ENCODE measurements at regions not wholly inside any gene's neighbourhood (a gene's known extent, or its start where the extent isn't known, plus 50 kb on each side); places are given as distances from the start of the nearest gene placed in this dataset.
A peak's percentile ranks its signal among the peaks of the same experiment; 100 is the strongest.

- intact Hi-C loops (cut with micrococcal nuclease; ENCODE audit: unreplicated experiment) = no loop called here
- Mint-ChIP-seq H3K4me3 (ENCODE audit: low read depth, unreplicated experiment) (peak overlapping the region; percentile 36), H3K4me1 (ENCODE audit: low read depth, unreplicated experiment) (peaks cover 27% of the 10 kb centered on the region), H3K27ac (ENCODE audit: unreplicated experiment) (peak overlapping the region; percentile 72), H3K9me3 (ENCODE audit: low read depth, unreplicated experiment) (no peaks in the 10 kb centered on the region), H3K27me3 (ENCODE audit: unreplicated experiment) (no peaks in the 10 kb centered on the region), H3K36me3 (ENCODE audit: insufficient read depth, unreplicated experiment) (no peaks in the 10 kb centered on the region)
- CTCF ChIA-PET = interaction anchor here (0.7 to 1.4 kb wide), 2 partner anchors 23 to 55 kb away, joined by 3 to 8 read pairs; no protein-coding TSS in a partner anchor
- BruUV-seq (replicated peaks) = no TSS peak
- TF ChIP-seq CTCF (IDR thresholded peaks at IDR 0.05; ENCODE audit: unreplicated experiment) = no peak
- DNase-seq = no peak
Observed at GRCh38 chr2:226159875-226160479, 639.6 kb downstream of the IRS1 start.

GRCh38 chr2:226158940-226159339, 640.7 kb downstream of the IRS1 start:
- H3K27ac Mint-ChIP-seq (ENCODE audit: unreplicated experiment) = peak overlapping the region; percentile 72
- no peaks in the 10 kb centered on the region for H3K9me3 Mint-ChIP-seq (ENCODE audit: low read depth, unreplicated experiment)
- no peak for TF ChIP-seq CTCF (IDR thresholded peaks at IDR 0.05; ENCODE audit: unreplicated experiment)
- no peak for DNase-seq
- peaks cover 27% of the 10 kb centered on the region for H3K4me1 Mint-ChIP-seq (ENCODE audit: low read depth, unreplicated experiment)
- no TSS peak for BruUV-seq (replicated peaks)
- no peak overlapping the region for H3K4me3 Mint-ChIP-seq (ENCODE audit: low read depth, unreplicated experiment)
- no peaks in the 10 kb centered on the region for H3K27me3 Mint-ChIP-seq (ENCODE audit: unreplicated experiment)
- no peaks in the 10 kb centered on the region for H3K36me3 Mint-ChIP-seq (ENCODE audit: insufficient read depth, unreplicated experiment)
- intact Hi-C loops (cut with micrococcal nuclease; ENCODE audit: unreplicated experiment) = no loop called here
- CTCF ChIA-PET = no interaction called here

GRCh38 chr2:226158229-226158628, 641.4 kb downstream of the IRS1 start:
- H3K9me3 Mint-ChIP-seq (ENCODE audit: low read depth, unreplicated experiment) = no peaks in the 10 kb centered on the region
- no peaks in the 10 kb centered on the region for H3K36me3 Mint-ChIP-seq (ENCODE audit: insufficient read depth, unreplicated experiment)
- H3K27me3 Mint-ChIP-seq (ENCODE audit: unreplicated experiment) = no peaks in the 10 kb centered on the region
- intact Hi-C loops (cut with micrococcal nuclease; ENCODE audit: unreplicated experiment) = no loop called here
- no peak for TF ChIP-seq CTCF (IDR thresholded peaks at IDR 0.05; ENCODE audit: unreplicated experiment)
- CTCF ChIA-PET = interaction anchor here (0.5 kb wide), 1 partner anchor 24 kb away, joined by 8 read pairs; no protein-coding TSS in a partner anchor
- H3K4me3 Mint-ChIP-seq (ENCODE audit: low read depth, unreplicated experiment) = no peak overlapping the region
- peaks cover 27% of the 10 kb centered on the region for H3K4me1 Mint-ChIP-seq (ENCODE audit: low read depth, unreplicated experiment)
- H3K27ac Mint-ChIP-seq (ENCODE audit: unreplicated experiment) = no peak overlapping the region
- no peak for DNase-seq
- no TSS peak for BruUV-seq (replicated peaks)

GRCh38 chr2:226155093-226155875, 644.3 kb downstream of the IRS1 start:
- CTCF ChIA-PET = no interaction called here
- H3K4me3 Mint-ChIP-seq (ENCODE audit: low read depth, unreplicated experiment) = no peak overlapping the region
- H3K27me3 Mint-ChIP-seq (ENCODE audit: unreplicated experiment) = no peaks in the 10 kb centered on the region
- H3K27ac Mint-ChIP-seq (ENCODE audit: unreplicated experiment) = no peak overlapping the region
- no peak for TF ChIP-seq CTCF (IDR thresholded peaks at IDR 0.05; ENCODE audit: unreplicated experiment)
- intact Hi-C loops (cut with micrococcal nuclease; ENCODE audit: unreplicated experiment) = no loop called here
- H3K36me3 Mint-ChIP-seq (ENCODE audit: insufficient read depth, unreplicated experiment) = no peaks in the 10 kb centered on the region
- BruUV-seq (replicated peaks) = no TSS peak
- peaks cover 37% of the 10 kb centered on the region for H3K4me1 Mint-ChIP-seq (ENCODE audit: low read depth, unreplicated experiment)
- no peak for DNase-seq
- no peaks in the 10 kb centered on the region for H3K9me3 Mint-ChIP-seq (ENCODE audit: low read depth, unreplicated experiment)

Data from Calu3 (cell line).